MG63 (cell line): ENCODE measurements at regions not wholly inside any gene's neighbourhood (a gene's known extent, or its start where the extent isn't known, plus 50 kb on each side); places are given as distances from the start of the nearest gene placed in this dataset.
A peak's percentile ranks its signal among the peaks of the same experiment; 100 is the strongest.

ENCODE experiments used
- DNase-seq: peaks from one replicate; pipeline ENCODE4 v3.0.0-alpha.2; 2020
- H3K27me3 ChIP-seq: fragments of 250-450 bp; sonication (Bioruptor Pico); 2 replicates; pipeline ENCODE4 v1.5.1; 2020; ENCODE audit warnings: mild to moderate bottlenecking, moderate library complexity
- H3K36me3 ChIP-seq: fragments of 250-450 bp; sonication (Bioruptor Pico); 2 replicates; pipeline ENCODE4 v1.5.1; 2020; ENCODE audit warnings: mild to moderate bottlenecking, moderate library complexity
- H3K4me3 ChIP-seq: fragments of 250-450 bp; sonication (Bioruptor Pico); 2 replicates; pipeline ENCODE4 v1.5.1; 2020; ENCODE audit warnings: mild to moderate bottlenecking, moderate library complexity
- H3K9me3 ChIP-seq: fragments of 250-450 bp; sonication (Bioruptor Pico); 2 replicates; pipeline ENCODE4 v1.5.1; 2020; ENCODE audit warnings: mild to moderate bottlenecking, moderate library complexity

GRCh38 chr6:124877468-124877867 is 84.8 kb upstream of the RNF217 start:
- no peak for DNase-seq

GRCh38 chr6:124879110-124879991 is 82.9 kb upstream of the RNF217 start:
- no peak for DNase-seq
- Histone ChIP-seq H3K36me3 (no peaks in the 10 kb centered on the region), H3K27me3 (no peaks in the 10 kb centered on the region), H3K9me3 (no peaks in the 10 kb centered on the region; the same call in 1 of the 2 replicates), H3K4me3 (no peak overlapping the region)

More at GRCh38 chr6:124877468-124877867, 84.8 kb upstream of the RNF217 start:
- no peaks in the 10 kb centered on the region for H3K36me3 ChIP-seq
- H3K4me3 ChIP-seq = no peak overlapping the region
- no peaks in the 10 kb centered on the region; the same call in 1 of the 2 replicates for H3K9me3 ChIP-seq
- no peaks in the 10 kb centered on the region for H3K27me3 ChIP-seq

- Histone ChIP-seq H3K36me3 (no peaks in the 10 kb centered on the region), H3K4me3 (no peak overlapping the region), H3K9me3 (no peaks in the 10 kb centered on the region; the same call in 1 of the 2 replicates), H3K27me3 (no peaks in the 10 kb centered on the region)
- no peak for DNase-seq
Measured at GRCh38 chr6:124879992-124880355, 82.3 kb upstream of the RNF217 start.

- Histone ChIP-seq H3K36me3 (no peaks in the 10 kb centered on the region), H3K4me3 (no peak overlapping the region), H3K27me3 (no peaks in the 10 kb centered on the region), H3K9me3 (no peaks in the 10 kb centered on the region; the same call in 1 of the 2 replicates)
- DNase-seq = peak; percentile 5
Measured at GRCh38 chr6:124881898-124882578, 80.2 kb upstream of the RNF217 start.

- Histone ChIP-seq H3K36me3 (no peaks in the 10 kb centered on the region), H3K27me3 (no peaks in the 10 kb centered on the region), H3K4me3 (no peak overlapping the region), H3K9me3 (no peaks in the 10 kb centered on the region; the same call in 1 of the 2 replicates)
- DNase-seq = no peak
Measured at GRCh38 chr6:124882579-124883393, 79.5 kb upstream of the RNF217 start.

- Histone ChIP-seq H3K27me3 (no peaks in the 10 kb centered on the region), H3K4me3 (no peak overlapping the region), H3K9me3 (no peaks in the 10 kb centered on the region; the same call in 1 of the 2 replicates), H3K36me3 (no peaks in the 10 kb centered on the region)
- DNase-seq = no peak
Measured at GRCh38 chr6:124885171-124885570, 77.1 kb upstream of the RNF217 start.

GRCh38 chr6:124887872-124888580 is 74.2 kb upstream of the RNF217 start:
- no peaks in the 10 kb centered on the region for H3K27me3 ChIP-seq
- no peak for DNase-seq
- H3K4me3 ChIP-seq = no peak overlapping the region
- no peaks in the 10 kb centered on the region for H3K9me3 ChIP-seq
- H3K36me3 ChIP-seq = no peaks in the 10 kb centered on the region

GRCh38 chr6:124888581-124889371 is 73.5 kb upstream of the RNF217 start:
- H3K4me3 ChIP-seq = no peak overlapping the region
- no peaks in the 10 kb centered on the region for H3K9me3 ChIP-seq
- H3K36me3 ChIP-seq = no peaks in the 10 kb centered on the region
- DNase-seq = no peak
- no peaks in the 10 kb centered on the region for H3K27me3 ChIP-seq

GRCh38 chr6:124901084-124901483 is 61.2 kb upstream of the RNF217 start:
- Histone ChIP-seq H3K36me3 (no peaks in the 10 kb centered on the region), H3K27me3 (no peaks in the 10 kb centered on the region), H3K9me3 (no peaks in the 10 kb centered on the region), H3K4me3 (no peak overlapping the region)
- no peak for DNase-seq

- no peak for DNase-seq
- H3K4me3 ChIP-seq = no peak overlapping the region
- H3K27me3 ChIP-seq = no peaks in the 10 kb centered on the region
- no peaks in the 10 kb centered on the region for H3K36me3 ChIP-seq
- H3K9me3 ChIP-seq = no peaks in the 10 kb centered on the region
Measured at GRCh38 chr6:124903797-124904196, 58.4 kb upstream of the RNF217 start.

GRCh38 chr6:124907596-124907995 is 54.6 kb upstream of the RNF217 start:
- H3K27me3 ChIP-seq = no peaks in the 10 kb centered on the region
- DNase-seq = no peak
- H3K36me3 ChIP-seq = no peaks in the 10 kb centered on the region
- no peaks in the 10 kb centered on the region for H3K9me3 ChIP-seq
- no peak overlapping the region for H3K4me3 ChIP-seq
